ENCODE measurements at regions not wholly inside any gene's neighbourhood (a gene's known extent, or its start where the extent isn't known, plus 50 kb on each side); places are given as distances from the start of the nearest gene placed in this dataset.

DNA sequence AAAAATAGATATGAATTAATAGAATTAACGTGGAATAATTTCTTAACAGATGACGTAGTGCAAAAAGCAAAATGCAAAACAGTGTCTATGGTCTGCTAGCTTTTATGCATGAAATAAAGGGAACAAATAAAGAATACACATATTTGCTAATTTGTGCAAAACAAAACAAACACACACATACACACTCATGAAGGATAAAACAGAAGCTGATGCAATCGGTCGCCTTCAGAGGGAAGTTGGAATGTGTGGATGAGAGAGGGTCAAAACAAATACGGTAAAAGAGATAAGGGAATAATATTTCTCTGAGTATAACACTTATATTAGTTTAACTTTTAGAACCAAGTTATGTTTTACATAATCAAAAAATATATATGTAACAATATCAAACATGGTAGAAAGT is 1160.9 kb upstream of the PCDH9 start:
- WGBS, 4 donors: 83 to 88% (median 83%) methylated on average over 5 of the region's 5 CpGs
- TF ChIP-seq, protein P1, sequence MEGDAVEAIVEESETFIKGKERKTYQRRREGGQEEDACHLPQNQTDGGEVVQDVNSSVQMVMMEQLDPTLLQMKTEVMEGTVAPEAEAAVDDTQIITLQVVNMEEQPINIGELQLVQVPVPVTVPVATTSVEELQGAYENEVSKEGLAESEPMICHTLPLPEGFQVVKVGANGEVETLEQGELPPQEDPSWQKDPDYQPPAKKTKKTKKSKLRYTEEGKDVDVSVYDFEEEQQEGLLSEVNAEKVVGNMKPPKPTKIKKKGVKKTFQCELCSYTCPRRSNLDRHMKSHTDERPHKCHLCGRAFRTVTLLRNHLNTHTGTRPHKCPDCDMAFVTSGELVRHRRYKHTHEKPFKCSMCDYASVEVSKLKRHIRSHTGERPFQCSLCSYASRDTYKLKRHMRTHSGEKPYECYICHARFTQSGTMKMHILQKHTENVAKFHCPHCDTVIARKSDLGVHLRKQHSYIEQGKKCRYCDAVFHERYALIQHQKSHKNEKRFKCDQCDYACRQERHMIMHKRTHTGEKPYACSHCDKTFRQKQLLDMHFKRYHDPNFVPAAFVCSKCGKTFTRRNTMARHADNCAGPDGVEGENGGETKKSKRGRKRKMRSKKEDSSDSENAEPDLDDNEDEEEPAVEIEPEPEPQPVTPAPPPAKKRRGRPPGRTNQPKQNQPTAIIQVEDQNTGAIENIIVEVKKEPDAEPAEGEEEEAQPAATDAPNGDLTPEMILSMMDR (IDR thresholded peaks at IDR 0.05): no peak
- TF ChIP-seq POLR2A (IDR thresholded peaks at IDR 0.05): no peak
- H3K9me3 ChIP-seq: peaks cover 0 to 3% (median 0%) of the 10 kb centered on the region in 12 donors
- H3K4me3 ChIP-seq: no peak overlapping the region
- DNase-seq (no peak), ATAC-seq (no peak)
- H3K36me3 ChIP-seq: no peaks in the 10 kb centered on the region
- H3K27ac ChIP-seq: no peak overlapping the region
- intact Hi-C loops (cut with DNase I): no loop called here
- no peaks in the 10 kb centered on the region for H3K4me1 ChIP-seq
- H3K27me3 ChIP-seq: no peaks in the 10 kb centered on the region

DNA sequence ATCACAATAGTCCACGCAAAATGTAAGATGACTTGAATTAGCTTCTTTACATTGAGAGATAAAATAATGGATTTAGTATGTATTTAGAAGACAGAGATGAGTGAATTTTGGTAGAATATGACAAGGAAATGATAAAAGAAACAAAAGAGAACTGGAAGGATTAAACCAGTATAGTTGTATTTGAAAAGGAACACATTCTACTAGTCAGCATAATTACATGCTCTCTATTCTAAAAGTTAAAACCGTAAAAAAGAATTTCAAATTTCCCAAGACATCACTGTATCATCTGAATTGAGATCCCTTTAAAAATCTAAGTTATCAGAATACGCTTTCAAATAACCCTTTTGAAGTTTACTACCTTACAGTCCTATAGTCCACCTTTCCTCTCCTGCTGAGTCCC is 1156.7 kb upstream of the PCDH9 start:
- Histone ChIP-seq H3K27ac (no peak overlapping the region), H3K9me3 (peaks cover 0 to 3% (median 0%) of the 10 kb centered on the region in 12 donors), H3K27me3 (no peaks in the 10 kb centered on the region), H3K36me3 (no peaks in the 10 kb centered on the region), H3K4me3 (no peak overlapping the region), H3K4me1 (no peaks in the 10 kb centered on the region)
- intact Hi-C loops (cut with DNase I): no loop called here
- TF ChIP-seq, protein P1 (IDR thresholded peaks at IDR 0.05): no peak
- no peak for TF ChIP-seq POLR2A (IDR thresholded peaks at IDR 0.05)
- no peak for DNase-seq
- 61 to 80% (median 71%) methylated on average over 3 of the region's 3 CpGs for WGBS, 4 donors
- no peak for ATAC-seq

DNA sequence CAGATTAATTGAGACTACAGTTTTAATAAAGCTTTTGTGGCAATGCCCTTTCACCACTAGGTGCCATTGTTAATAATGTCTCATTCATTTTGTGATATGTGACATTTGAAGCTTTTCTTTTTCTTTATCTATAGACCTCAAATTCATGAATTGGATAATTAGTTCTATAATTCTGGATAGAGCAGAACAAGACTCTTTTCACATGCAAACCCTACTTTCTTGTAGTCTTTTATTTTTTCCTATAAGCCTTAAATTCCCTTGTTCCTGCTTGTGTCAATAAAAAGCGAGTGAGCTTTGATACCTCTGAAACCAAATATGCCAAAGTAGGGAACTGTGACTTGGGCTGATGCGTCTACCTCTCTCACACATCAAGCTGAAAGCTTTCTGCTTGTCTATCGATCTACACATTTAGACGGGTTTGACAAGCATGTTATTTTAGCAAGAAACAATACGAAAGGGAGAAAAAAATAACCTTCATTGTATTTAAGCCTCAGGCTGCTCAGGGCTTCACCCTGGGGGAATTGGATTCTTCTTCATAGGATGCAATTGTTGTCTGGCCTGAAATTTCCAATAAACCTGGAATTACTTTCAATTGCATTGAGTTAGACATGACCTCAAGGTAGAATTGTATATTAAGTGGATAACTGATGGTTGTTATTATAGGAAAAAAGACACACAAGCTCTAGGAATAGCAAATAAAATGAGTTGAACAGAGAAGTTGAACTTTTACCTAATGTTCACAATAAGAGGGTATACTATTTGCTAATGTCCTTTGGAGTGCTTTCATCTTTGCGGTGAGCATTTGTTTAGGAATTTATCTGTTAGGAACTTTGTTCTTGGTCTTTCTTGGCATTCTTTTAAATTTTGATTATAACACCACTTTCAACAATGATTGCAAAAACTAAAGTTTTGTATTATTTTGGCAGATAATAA is 1150.2 kb upstream of the PCDH9 start:
- no peak for ATAC-seq
- Histone ChIP-seq H3K4me1 (no peaks in the 10 kb centered on the region), H3K36me3 (no peaks in the 10 kb centered on the region), H3K27me3 (no peaks in the 10 kb centered on the region), H3K4me3 (no peak overlapping the region), H3K9me3 (no peaks in the 10 kb centered on the region), H3K27ac (no peak overlapping the region)
- TF ChIP-seq POLR2A (IDR thresholded peaks at IDR 0.05): no peak
- TF ChIP-seq, protein P1 (IDR thresholded peaks at IDR 0.05): no peak
- DNase-seq: no peak
- intact Hi-C loops (cut with DNase I): no loop called here
- WGBS, 4 donors: 84 to 86% (median 85%) methylated on average over 6 of the region's 6 CpGs

DNA sequence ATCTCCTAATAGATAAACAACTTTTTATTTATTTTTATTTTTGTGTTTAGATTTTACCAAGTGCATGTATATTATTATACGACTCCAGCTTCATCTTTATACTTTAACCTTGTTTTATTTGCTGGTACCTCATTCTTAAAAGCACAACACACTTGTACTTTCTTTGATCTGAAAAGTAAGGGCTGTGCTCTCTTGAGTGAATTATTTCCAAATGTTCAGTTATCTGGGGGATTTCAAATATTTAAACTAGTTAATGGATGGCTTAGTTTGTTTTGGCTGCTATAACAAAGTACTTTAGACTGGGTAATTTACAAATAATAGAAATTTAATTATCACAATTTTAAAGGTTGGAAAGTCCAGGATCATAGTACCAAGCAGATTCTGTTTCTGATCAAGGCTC is 1148.2 kb upstream of the PCDH9 start:
- DNase-seq: no peak
- Histone ChIP-seq H3K9me3 (no peaks in the 10 kb centered on the region), H3K4me3 (no peak overlapping the region), H3K27me3 (no peaks in the 10 kb centered on the region), H3K4me1 (no peaks in the 10 kb centered on the region), H3K36me3 (no peaks in the 10 kb centered on the region), H3K27ac (no peak overlapping the region)
- TF ChIP-seq POLR2A (IDR thresholded peaks at IDR 0.05): no peak
- TF ChIP-seq, protein P1 (IDR thresholded peaks at IDR 0.05): no peak
- intact Hi-C loops (cut with DNase I): no loop called here
- WGBS, 4 donors: 85 to 90% (median 89%) methylated on average over 1 of the region's 1 CpG
- no peak for ATAC-seq

All from heart left ventricle (tissue), 16 donors.